Subcutaneous abdominal adipose tissue (tissue), 5 donors: ENCODE measurements at regions not wholly inside any gene's neighbourhood (a gene's known extent, or its start where the extent isn't known, plus 50 kb on each side); places are given as distances from the start of the nearest gene placed in this dataset.
"Not testable (repeated sequence)": the region's sequence is repeated elsewhere in the genome, so short reads cannot be mapped to it uniquely, and the experiment has no call there.

Experiments used
- H3K27ac ChIP-seq: one replicate; pipeline ENCODE4 v1.7.0; 2013; ENCODE audit warnings: low read depth, mild to moderate bottlenecking, inconsistent platforms, low read length, moderate library complexity
- H3K27me3 ChIP-seq, 5 donors: one replicate each; pipeline ENCODE4 v1.7.0; 2013; ENCODE audit warnings: low read length in 5 of 5, inconsistent platforms in 1 of 5; ENCODE audit not compliant: control insufficient read depth in 5 of 5, insufficient read depth in 4 of 5
- H3K36me3 ChIP-seq, 5 donors: one replicate each; pipeline ENCODE4 v1.7.0; 2013; ENCODE audit warnings: low read length in 5 of 5; ENCODE audit not compliant: control insufficient read depth in 5 of 5, insufficient read depth in 5 of 5
- H3K4me1 ChIP-seq, 5 donors: one replicate each; pipeline ENCODE4 v1.7.0; 2013; ENCODE audit warnings: low read length in 5 of 5, mild to moderate bottlenecking in 3 of 5, moderate library complexity in 1 of 5; ENCODE audit not compliant: control insufficient read depth in 5 of 5, insufficient read depth in 5 of 5
- H3K4me3 ChIP-seq, 5 donors: one replicate each; pipeline ENCODE4 v1.7.0; 2013; ENCODE audit warnings: low read length in 5 of 5, low read depth in 1 of 5
- H3K9ac ChIP-seq, 5 donors: one replicate each; pipeline ENCODE4 v1.7.0; 2013; ENCODE audit warnings: low read length in 5 of 5, mild to moderate bottlenecking in 4 of 5, moderate library complexity in 3 of 5
- H3K9me3 ChIP-seq, 5 donors: one replicate each; pipeline ENCODE4 v1.7.0; 2013; ENCODE audit warnings: low read length in 5 of 5; ENCODE audit not compliant: control insufficient read depth in 5 of 5
- donor health status: healthy.
- donor health status: healthy.
- donor health status: healthy.
- donor health status: healthy.
- donor health status: healthy.

GRCh38 chr12:131572626-131573025 lies 138.3 kb upstream of the SFSWAP start:
- no peaks in the 10 kb centered on the region for H3K36me3 ChIP-seq
- peaks cover 0 to 8% (median 5%) of the 10 kb centered on the region in 5 donors for H3K27me3 ChIP-seq
- no peaks in the 10 kb centered on the region for H3K9me3 ChIP-seq
- no peak overlapping the region for H3K4me3 ChIP-seq
- peaks cover 4 to 25% (median 20%) of the 10 kb centered on the region in 5 donors for H3K4me1 ChIP-seq
- H3K27ac ChIP-seq: no peak overlapping the region
- no peak overlapping the region for H3K9ac ChIP-seq

- Histone ChIP-seq H3K9ac (no peak overlapping the region), H3K4me3 (peak overlapping the region in 1 of 5 donors; percentile 32), H3K27ac (no peak overlapping the region), H3K27me3 (peaks cover 0 to 16% (median 7%) of the 10 kb centered on the region in 5 donors), H3K36me3 (no peaks in the 10 kb centered on the region), H3K4me1 (peaks cover 4 to 25% (median 20%) of the 10 kb centered on the region in 5 donors), H3K9me3 (no peaks in the 10 kb centered on the region)
Measured at GRCh38 chr12:131573631-131574394, 137.1 kb upstream of the SFSWAP start.

- H3K4me1 ChIP-seq: peaks cover 4 to 25% (median 20%) of the 10 kb centered on the region in 5 donors
- peaks cover 0 to 15% (median 9%) of the 10 kb centered on the region in 5 donors for H3K27me3 ChIP-seq
- no peaks in the 10 kb centered on the region for H3K36me3 ChIP-seq
- peak overlapping the region in 1 of 5 donors; percentile 32 for H3K4me3 ChIP-seq
- H3K9me3 ChIP-seq: no peaks in the 10 kb centered on the region
- no peak overlapping the region for H3K9ac ChIP-seq
- H3K27ac ChIP-seq: no peak overlapping the region
Measured at GRCh38 chr12:131574395-131574771, 136.5 kb upstream of the SFSWAP start.

GRCh38 chr12:131575371-131575770 lies 135.5 kb upstream of the SFSWAP start:
- H3K27me3 ChIP-seq: peaks cover 0 to 14% (median 7%) of the 10 kb centered on the region in 5 donors
- no peak overlapping the region for H3K4me3 ChIP-seq
- H3K27ac ChIP-seq: no peak overlapping the region
- no peak overlapping the region for H3K9ac ChIP-seq
- no peaks in the 10 kb centered on the region for H3K9me3 ChIP-seq
- peaks cover 4 to 25% (median 20%) of the 10 kb centered on the region in 5 donors for H3K4me1 ChIP-seq
- H3K36me3 ChIP-seq: no peaks in the 10 kb centered on the region

- H3K27me3 ChIP-seq: peaks cover 0 to 12% (median 5%) of the 10 kb centered on the region in 5 donors
- not testable (repeated sequence) for H3K27ac ChIP-seq, H3K9ac ChIP-seq, H3K9me3 ChIP-seq, H3K36me3 ChIP-seq, H3K4me3 ChIP-seq
- peaks cover 4 to 25% (median 20%) of the 10 kb centered on the region in 5 donors for H3K4me1 ChIP-seq
Measured at GRCh38 chr12:131576734-131577133, 134.2 kb upstream of the SFSWAP start.

- Histone ChIP-seq H3K27me3 (peaks cover 0 to 14% (median 2%) of the 10 kb centered on the region in 5 donors), H3K27ac (no peak overlapping the region), H3K4me3 (no peak overlapping the region), H3K9ac (no peak overlapping the region), H3K36me3 (no peaks in the 10 kb centered on the region), H3K4me1 (peaks cover 4 to 25% (median 20%) of the 10 kb centered on the region in 5 donors), H3K9me3 (no peaks in the 10 kb centered on the region)
Measured at GRCh38 chr12:131577766-131578165, 133.1 kb upstream of the SFSWAP start.

- Histone ChIP-seq H3K4me1 (peaks cover 1 to 16% (median 10%) of the 10 kb centered on the region in 5 donors), H3K27ac (no peak overlapping the region), H3K27me3 (peaks cover 0 to 14% (median 7%) of the 10 kb centered on the region in 5 donors), H3K36me3 (no peaks in the 10 kb centered on the region), H3K9me3 (no peaks in the 10 kb centered on the region), H3K4me3 (no peak overlapping the region), H3K9ac (no peak overlapping the region)
Measured at GRCh38 chr12:131578828-131579470, 131.9 kb upstream of the SFSWAP start.

- Histone ChIP-seq H3K4me3 (no peak overlapping the region), H3K27me3 (peaks cover 0 to 13% (median 4%) of the 10 kb centered on the region in 5 donors)
Measured at GRCh38 chr12:131583090-131583712, 127.7 kb upstream of the SFSWAP start.

GRCh38 chr12:131586269-131586668 lies 124.6 kb upstream of the SFSWAP start:
- no peak overlapping the region for H3K9ac ChIP-seq
- no peaks in the 10 kb centered on the region for H3K36me3 ChIP-seq
- peaks cover 0 to 6% (median 0%) of the 10 kb centered on the region in 5 donors for H3K27me3 ChIP-seq
- no peak overlapping the region for H3K27ac ChIP-seq
- peaks cover 0 to 18% (median 15%) of the 10 kb centered on the region in 5 donors for H3K4me1 ChIP-seq
- H3K4me3 ChIP-seq: no peak overlapping the region
- peaks cover 0 to 3% (median 0%) of the 10 kb centered on the region in 5 donors for H3K9me3 ChIP-seq

More at GRCh38 chr12:131583090-131583712, 127.7 kb upstream of the SFSWAP start:
- no peak overlapping the region for H3K27ac ChIP-seq
- no peaks in the 10 kb centered on the region for H3K4me1 ChIP-seq
- H3K36me3 ChIP-seq: no peaks in the 10 kb centered on the region
- H3K9me3 ChIP-seq: peaks cover 0 to 3% (median 0%) of the 10 kb centered on the region in 5 donors
- H3K9ac ChIP-seq: no peak overlapping the region
